ENCODE measurements at regions not wholly inside any gene's neighbourhood (a gene's known extent, or its start where the extent isn't known, plus 50 kb on each side); places are given as distances from the start of the nearest gene placed in this dataset.
"Not testable (repeated sequence)": the region's sequence is repeated elsewhere in the genome, so short reads cannot be mapped to it uniquely, and the experiment has no call there.

DNA sequence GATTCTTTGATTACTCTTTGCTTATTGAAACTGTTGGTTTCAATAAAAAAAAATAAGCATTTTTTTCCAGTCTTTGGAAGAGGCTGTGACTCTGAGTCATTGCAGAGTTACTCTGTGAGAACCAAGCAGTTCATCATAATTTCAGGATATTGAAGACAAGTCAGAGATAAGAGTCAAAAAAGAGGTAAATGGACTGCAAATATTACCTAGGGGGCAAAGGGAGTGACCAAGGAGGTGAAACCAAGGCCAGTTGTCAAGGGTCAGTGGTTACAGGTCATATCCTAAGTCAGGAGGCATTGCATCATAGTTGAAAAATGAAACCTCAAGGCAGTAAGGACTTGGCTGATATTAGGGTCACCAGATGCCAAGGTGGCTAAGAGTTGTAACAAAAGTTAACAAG is 597.1 kb upstream of the USP24 start:
- DNase-seq: peak; percentile 34

DNA sequence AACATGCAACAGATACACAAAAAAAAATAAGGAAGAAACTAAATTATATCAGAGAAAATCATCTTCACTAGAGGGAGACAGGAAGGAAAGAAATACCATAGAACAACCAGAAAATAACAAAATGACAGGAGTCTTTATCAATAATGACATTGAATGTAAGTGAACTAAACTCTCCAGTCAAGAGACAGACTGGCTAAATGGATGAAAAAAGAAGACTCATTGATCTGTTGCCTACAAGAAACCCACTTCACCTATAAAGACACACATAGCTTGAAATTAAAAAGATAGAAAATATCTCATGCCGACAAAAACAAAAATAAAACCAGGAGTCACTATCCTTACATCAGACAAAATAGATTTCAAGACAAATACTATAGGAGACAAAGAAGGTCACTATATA is 593.1 kb upstream of the USP24 start:
- DNase-seq: no peak

DNA sequence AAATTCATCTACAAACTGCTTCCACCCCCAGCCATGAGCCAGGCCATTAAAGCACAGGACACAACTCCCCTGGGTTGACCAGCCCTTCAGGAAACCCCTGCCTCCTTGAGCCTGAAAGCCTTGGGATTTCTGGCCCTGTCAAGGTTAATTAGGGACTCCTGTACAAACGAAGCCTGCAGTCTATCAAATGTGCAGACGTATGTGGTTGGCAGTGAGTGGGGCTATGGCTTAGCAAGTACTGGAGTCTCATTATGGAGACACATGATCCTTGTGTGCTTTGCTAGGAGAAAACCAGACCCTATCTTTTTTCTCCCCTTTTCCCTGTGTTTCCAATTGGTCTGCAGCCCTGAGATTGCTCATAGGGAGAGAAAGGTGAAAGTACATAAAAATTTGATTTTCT is 588.3 kb upstream of the USP24 start:
- no peak for DNase-seq

GRCh38 chr1:55801481-55801880 is 586.3 kb upstream of the USP24 start:
- DNase-seq: no peak

- no peak for DNase-seq
Measured at GRCh38 chr1:55800503-55800902, 585.3 kb upstream of the USP24 start.

DNA sequence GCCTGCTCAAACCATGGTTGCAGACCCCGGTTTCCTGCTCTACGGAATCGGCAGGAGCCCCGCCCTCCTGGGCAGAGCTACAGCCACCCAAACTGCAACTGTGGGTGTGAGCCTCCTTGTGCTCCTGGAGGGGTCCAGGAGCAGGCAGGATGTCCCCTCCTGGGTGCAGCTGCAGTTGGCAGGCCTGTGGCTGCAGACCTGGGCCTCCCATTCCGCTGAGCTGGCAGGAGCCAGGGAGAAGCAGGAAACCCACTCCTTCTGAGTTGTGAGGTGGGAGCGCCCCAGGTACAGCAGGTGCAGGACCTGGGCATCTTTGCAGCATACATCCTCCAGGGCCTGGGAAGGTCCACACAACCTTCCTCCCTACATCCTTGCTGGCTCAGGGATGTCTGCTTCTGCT is 578.7 kb upstream of the USP24 start:
- DNase-seq: no peak

DNA sequence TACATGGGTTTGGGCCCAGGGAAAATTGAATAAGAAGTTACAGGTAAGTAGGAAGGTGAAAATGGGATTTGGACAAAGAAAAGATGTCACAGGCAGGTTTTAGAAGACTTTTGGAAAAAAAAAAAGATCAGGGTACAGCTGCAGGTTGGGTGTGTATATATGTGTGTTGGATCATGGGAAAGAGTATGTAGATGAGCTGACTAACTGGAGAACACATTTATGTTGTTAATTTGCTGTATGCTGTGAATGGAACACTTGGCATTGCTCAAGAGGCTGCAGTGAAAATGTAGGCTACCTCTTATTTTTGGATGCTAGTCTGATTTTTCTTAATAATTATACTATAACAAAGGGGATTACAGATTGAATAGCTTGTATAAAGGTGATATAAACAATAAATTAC is 577.7 kb upstream of the USP24 start:
- DNase-seq: no peak

GRCh38 chr1:55789466-55789865 is 574.3 kb upstream of the USP24 start:
- DNase-seq: no peak

DNA sequence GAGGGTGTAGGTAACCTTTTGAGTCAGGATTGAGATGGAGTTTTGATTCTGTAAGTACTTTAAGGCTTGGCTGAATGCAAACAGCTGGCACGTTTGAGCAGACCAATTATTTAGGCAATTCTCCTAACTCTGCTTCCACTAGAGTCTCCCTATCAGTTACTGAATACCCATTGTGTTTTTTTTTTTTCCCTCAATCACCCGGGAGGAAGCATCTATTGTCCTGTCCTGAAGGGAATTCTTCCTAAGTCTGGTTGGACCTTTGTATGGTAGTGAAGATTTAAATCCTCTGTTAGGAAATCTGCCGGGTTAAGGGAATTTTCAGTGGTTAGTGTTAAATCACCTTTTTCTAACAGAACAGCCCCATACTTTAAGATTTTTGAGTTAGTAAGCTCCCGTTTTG is 571.2 kb upstream of the USP24 start:
- DNase-seq: no peak

- DNase-seq: not testable (repeated sequence)
Measured at GRCh38 chr1:55784941-55785450, 569.8 kb upstream of the USP24 start.

GRCh38 chr1:55781944-55782482 is 566.8 kb upstream of the USP24 start:
- peak; percentile 40 for DNase-seq

DNA sequence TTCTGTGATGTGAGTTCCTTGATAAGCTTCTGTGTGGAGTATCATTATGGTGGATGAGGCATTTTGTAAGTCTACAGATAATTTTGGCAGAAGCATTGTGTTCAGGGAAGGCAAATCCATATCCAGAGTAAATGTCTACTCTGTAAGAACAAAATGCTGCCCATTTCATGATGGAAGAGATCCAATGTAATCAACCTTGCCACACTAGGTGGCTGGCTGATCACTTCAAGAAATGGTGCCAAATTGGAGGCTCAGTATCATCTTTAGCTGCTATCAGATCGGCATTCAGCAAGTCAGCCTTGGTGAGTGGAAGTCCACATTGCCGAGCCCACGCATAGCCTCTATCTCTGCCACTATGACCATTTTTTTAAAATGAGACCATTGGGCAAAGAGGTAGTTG is 565.8 kb upstream of the USP24 start:
- no peak for DNase-seq

DNA sequence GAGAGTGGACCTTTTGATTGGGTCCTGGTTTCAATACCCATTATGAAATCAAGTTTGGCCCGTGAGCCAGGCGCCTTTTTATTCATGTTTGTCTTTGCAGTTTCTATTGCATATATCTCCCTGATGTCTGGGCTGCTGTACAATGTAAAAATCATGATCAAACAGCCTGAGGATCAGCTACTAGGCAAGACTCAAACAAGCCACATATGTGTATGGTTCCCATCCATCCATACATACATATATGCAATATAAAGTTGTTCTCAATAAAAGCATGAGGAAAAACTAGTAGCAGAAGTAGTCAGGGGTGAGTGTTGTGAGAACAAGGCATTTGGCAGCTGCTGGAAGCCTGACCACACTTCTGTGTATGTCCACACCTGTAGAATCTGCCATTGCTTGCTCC is 562.4 kb upstream of the USP24 start:
- DNase-seq: no peak

DNA sequence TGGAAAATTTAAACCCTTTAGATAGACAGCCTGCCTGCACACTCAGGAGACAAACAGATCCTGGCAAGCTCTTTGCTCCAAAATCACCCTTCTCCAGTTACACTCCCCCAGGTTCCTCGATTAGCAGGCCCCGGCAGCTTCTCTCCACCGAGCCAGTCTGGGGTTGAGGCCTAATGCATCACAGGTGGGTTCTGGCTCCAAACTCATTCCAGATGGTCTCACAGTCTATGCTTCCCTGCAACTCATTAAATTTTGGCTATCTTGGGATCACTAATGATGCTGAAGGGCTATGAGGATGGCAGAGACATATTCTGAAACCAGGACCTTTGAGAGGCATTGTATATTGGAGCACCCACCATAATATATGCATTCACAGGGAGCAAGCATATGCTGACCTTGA is 559.8 kb upstream of the USP24 start:
- no peak for DNase-seq

DNA sequence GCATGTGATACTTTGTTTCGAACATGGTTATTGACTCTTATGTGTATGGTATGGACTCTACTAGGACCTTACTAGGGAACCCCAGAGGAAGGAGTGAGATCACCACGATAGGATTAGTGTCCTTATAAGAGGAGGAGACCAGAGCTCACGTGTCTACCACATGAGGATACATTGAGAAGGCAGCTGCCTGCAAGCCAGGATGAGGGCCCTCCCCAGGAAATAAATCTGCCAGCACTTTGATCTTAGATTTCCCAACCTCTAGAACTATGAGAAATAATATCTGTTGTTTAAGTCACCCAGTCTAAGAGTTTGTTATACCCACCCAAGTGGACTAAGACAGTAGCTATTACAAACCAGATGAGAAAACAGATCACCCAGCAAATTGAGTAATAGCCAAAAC is 559.3 kb upstream of the USP24 start:
- no peak for DNase-seq

DNA sequence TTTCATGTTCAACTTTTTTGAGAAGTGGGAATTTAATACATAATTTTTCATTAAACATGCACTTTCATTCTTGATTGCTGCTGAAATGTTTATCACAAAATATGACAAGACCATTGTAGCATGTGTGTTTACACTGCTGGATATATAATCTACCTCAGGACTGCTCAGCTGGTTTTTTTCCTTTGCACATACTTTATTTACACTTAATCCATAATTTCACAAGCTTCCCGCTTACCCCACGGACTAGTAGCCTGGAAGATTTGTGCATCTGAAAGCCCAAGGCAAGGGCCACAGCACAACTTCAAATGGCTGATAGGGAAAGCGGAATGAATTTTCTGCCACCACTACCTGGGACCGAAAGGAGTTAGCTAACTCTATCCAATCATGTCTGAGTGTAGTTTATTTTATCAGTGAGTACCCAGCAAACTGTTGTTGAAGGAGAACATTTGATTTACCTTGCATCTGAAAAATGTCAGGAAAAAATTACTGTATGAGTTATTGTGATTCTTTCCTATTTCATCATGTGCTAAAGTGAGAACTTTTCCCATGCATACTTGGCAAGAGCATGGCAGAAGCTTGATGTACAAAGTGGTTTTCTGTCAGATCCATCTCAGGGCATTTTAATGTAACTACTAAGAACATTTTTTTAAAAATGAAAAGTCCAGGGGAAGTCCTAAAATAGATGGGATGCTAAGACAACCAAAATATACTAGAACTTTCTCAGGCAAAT is 558.2 kb upstream of the USP24 start:
- peak; percentile 31 for DNase-seq

GRCh38 chr1:55768327-55768952 is 553.3 kb upstream of the USP24 start:
- DNase-seq: no peak

DNA sequence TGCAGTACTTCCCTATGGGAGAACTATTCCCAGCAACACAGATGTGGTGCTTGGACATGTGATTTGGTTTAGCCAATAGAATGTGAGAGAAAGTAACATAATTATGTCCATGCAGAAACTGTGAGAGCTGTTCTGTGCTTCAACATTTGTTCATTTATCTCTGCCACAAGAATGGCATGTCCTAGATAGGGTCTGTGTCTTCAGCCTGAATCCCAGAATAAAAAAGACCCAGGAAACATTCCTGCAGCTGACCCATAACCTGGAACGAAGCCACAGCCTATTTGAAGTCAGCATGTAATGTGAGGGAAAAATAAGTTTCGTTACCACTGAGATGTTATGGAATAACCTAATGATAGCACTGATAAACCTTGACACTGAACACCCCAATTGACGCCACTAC is 552.0 kb upstream of the USP24 start:
- DNase-seq: no peak

GRCh38 chr1:55765505-55765904 is 550.3 kb upstream of the USP24 start:
- DNase-seq: not testable (repeated sequence)

GRCh38 chr1:55751776-55752175 is 536.6 kb upstream of the USP24 start:
- DNase-seq: no peak

DNA sequence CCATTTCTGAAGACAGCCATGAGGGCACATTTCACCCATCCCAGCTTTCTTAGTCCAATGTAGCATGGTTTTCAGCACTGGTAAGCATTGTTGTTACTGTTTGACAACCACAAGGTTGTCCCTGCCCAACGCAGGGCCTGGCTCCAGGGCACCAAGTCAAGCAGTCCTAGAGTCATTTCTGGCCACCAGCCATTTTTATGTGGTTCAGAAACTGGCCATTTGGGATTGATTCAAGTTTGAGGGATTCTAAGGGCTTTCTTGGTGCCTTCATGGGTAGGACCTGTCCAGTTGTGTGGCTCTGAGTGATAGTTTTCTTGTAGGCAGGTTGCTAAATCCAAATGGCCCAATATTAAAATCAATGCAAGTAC is 535.4 kb upstream of the USP24 start:
- no peak for DNase-seq

GRCh38 chr1:55749975-55750627 is 534.9 kb upstream of the USP24 start:
- DNase-seq: no peak

GRCh38 chr1:55747408-55747841 is 532.3 kb upstream of the USP24 start:
- DNase-seq: peak; percentile 37

DNA sequence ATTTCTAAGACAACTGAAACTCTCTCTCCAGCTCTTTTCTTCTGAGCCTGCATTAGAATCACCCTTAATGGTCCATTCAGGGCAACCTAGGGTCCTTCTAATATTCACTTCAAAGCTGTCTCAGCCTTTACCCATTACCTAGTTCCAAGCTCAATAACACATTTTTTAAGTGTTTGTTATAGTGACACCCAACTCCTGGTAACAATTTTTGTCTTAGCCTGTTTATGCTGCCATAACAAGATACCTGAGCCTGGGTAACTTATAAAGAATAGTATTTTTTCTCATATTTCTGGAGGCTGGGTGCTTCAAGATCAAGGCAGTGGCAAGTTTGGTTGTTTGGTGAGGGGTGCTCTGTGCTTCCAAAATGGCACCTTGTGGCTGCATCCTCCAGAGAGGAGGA is 531.5 kb upstream of the USP24 start:
- DNase-seq: no peak

Data from fibroblast of skin of scalp (primary cell).